Endothelial cell of umbilical vein (primary cell): ENCODE measurements at regions not wholly inside any gene's neighbourhood (a gene's known extent, or its start where the extent isn't known, plus 50 kb on each side); places are given as distances from the start of the nearest gene placed in this dataset.
A peak's percentile ranks its signal among the peaks of the same experiment; 100 is the strongest.

Experiments
- EZH2 ChIP-seq: IDR thresholded peaks from 2 replicates; pipeline ENCODE4 v1.6.1; 2012; ENCODE audit warnings: borderline replicate concordance, low read depth, mild to moderate bottlenecking, moderate library complexity, low read length, inconsistent platforms; ENCODE audit not compliant: severe bottlenecking
- POLR2A ChIP-seq: IDR thresholded peaks from 2 replicates; pipeline ENCODE4 v1.6.1; 2012; ENCODE audit warnings: low read depth, mild to moderate bottlenecking, control low read depth, low read length
- TF ChIP-seq, protein P1 (sequence below), 2 donors: IDR thresholded peaks; 1 replicate in 1 of 2; 2 replicates in 1 of 2; pipeline ENCODE4 v1.5.1; 2011; ENCODE audit warnings: low read length in 2 of 2, mild to moderate bottlenecking in 2 of 2, moderate library complexity in 2 of 2, control low read depth in 1 of 2, inconsistent platforms in 1 of 2, low read depth in 1 of 2; ENCODE audit not compliant: insufficient read depth in 1 of 2; ENCODE audit errors: extremely low read depth in 1 of 2
- TF ChIP-seq, protein P2 (sequence below): IDR thresholded peaks from 2 replicates; pipeline ENCODE4 v1.6.1; 2011; ENCODE audit not compliant: insufficient read depth, insufficient read length

DNA sequence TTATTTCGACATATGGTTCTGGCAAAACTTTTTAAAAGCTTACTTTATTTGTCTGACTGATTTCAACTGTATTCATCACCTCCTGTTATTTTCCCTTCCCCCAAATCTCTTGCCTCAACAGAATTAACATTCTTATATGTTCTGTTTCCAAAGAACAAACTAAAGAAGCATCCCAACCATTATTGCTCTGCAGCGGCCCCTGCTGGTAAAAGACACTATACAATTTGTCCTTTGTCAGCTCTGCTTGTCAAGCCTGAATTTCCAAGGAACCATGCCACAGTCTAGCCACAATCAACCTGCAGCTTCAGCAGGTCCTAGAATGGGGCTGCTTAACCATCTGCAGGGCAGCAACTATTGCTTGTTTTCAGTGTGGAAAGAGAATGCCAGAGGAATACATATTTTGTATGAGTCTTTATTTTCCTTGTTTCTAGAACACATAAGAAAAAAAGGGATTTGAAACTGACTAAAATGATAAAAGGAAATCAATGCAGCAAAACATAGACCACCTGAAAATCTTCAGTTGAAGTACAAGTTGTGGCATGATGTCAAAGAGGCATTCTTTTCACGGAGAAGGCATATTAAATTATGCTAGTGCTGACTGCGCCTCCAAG lies 845.3 kb downstream of the DIAPH3 start:
- TF ChIP-seq EZH2 (no peak), POLR2A (no peak)
- TF ChIP-seq, protein P1, sequence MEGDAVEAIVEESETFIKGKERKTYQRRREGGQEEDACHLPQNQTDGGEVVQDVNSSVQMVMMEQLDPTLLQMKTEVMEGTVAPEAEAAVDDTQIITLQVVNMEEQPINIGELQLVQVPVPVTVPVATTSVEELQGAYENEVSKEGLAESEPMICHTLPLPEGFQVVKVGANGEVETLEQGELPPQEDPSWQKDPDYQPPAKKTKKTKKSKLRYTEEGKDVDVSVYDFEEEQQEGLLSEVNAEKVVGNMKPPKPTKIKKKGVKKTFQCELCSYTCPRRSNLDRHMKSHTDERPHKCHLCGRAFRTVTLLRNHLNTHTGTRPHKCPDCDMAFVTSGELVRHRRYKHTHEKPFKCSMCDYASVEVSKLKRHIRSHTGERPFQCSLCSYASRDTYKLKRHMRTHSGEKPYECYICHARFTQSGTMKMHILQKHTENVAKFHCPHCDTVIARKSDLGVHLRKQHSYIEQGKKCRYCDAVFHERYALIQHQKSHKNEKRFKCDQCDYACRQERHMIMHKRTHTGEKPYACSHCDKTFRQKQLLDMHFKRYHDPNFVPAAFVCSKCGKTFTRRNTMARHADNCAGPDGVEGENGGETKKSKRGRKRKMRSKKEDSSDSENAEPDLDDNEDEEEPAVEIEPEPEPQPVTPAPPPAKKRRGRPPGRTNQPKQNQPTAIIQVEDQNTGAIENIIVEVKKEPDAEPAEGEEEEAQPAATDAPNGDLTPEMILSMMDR (IDR thresholded peaks at IDR 0.05; ENCODE audit: extremely low read depth in 1 of 2, insufficient read depth in 1 of 2, low read depth in 1 of 2, low read length in 2 of 2) = peak; percentile 68 to 71
- TF ChIP-seq, protein P2, sequence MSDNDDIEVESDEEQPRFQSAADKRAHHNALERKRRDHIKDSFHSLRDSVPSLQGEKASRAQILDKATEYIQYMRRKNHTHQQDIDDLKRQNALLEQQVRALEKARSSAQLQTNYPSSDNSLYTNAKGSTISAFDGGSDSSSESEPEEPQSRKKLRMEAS = no peak
